GM12891 (cell line): ENCODE measurements at regions not wholly inside any gene's neighbourhood (a gene's known extent, or its start where the extent isn't known, plus 50 kb on each side); places are given as distances from the start of the nearest gene placed in this dataset.

ENCODE experiments used
- DNase-seq: peaks from one replicate; pipeline ENCODE4 v3.0.0; 2011; ENCODE audit warnings: low spot score; ENCODE audit not compliant: insufficient read length
- FAIRE-seq: peaks from 2 replicates; lab custom pipeline; 2011; peaks lifted over from hg19 to GRCh38; lab: Jason Lieb, UNC
- PAX5 ChIP-seq: IDR thresholded peaks from 2 replicates; pipeline ENCODE4 v1.6.1; 2011; ENCODE audit warnings: low read length, moderate library complexity, mild to moderate bottlenecking; ENCODE audit not compliant: insufficient read depth, severe bottlenecking
- POLR2A ChIP-seq: IDR thresholded peaks from 2 replicates; pipeline ENCODE4 v1.6.1; 2011; ENCODE audit warnings: low read depth, low read length, control low read depth
- POLR2AphosphoS5 ChIP-seq: IDR thresholded peaks from 2 replicates; pipeline ENCODE4 v1.6.1; 2011; ENCODE audit warnings: low read depth, low read length, control low read depth
- POU2F2 ChIP-seq: IDR thresholded peaks from 2 replicates; pipeline ENCODE4 v1.6.1; 2011; ENCODE audit warnings: low read depth, mild to moderate bottlenecking, control low read depth, low read length, moderate library complexity
- SPI1 ChIP-seq: IDR thresholded peaks from 2 replicates; pipeline ENCODE4 v1.6.1; 2011; ENCODE audit warnings: low read depth, low read length, control low read depth
- TAF1 ChIP-seq: IDR thresholded peaks from 2 replicates; pipeline ENCODE4 v1.6.1; 2011; ENCODE audit warnings: low read depth, low read length, control low read depth

GRCh38 chr2:19697131-19697530 is 204.7 kb downstream of the TTC32 start:
- DNase-seq (no peak), FAIRE-seq (no peak)
- TF ChIP-seq PAX5, result no peak
- TF ChIP-seq SPI1, result no peak
- no peak for TF ChIP-seq POLR2AphosphoS5
- TF ChIP-seq POU2F2, result no peak
- no peak for TF ChIP-seq POLR2A
- TF ChIP-seq TAF1, result no peak

- FAIRE-seq, result no peak
- TF ChIP-seq POLR2A, result no peak
- TF ChIP-seq SPI1, result no peak
- TF ChIP-seq TAF1, result no peak
- TF ChIP-seq POLR2AphosphoS5, result no peak
- TF ChIP-seq PAX5, result no peak
- no peak for TF ChIP-seq POU2F2
Measured at GRCh38 chr2:19695706-19696105, 206.1 kb downstream of the TTC32 start.

GRCh38 chr2:19691892-19692291 is 209.9 kb downstream of the TTC32 start:
- FAIRE-seq (no peak), DNase-seq (no peak)
- TF ChIP-seq TAF1 (no peak), PAX5 (no peak), POLR2A (no peak), SPI1 (no peak), POLR2AphosphoS5 (no peak), POU2F2 (no peak)

More at GRCh38 chr2:19695706-19696105, 206.1 kb downstream of the TTC32 start:
- no peak for DNase-seq

GRCh38 chr2:19690429-19690828 is 211.4 kb downstream of the TTC32 start:
- DNase-seq (no peak), FAIRE-seq (no peak)
- no peak for TF ChIP-seq POLR2A
- no peak for TF ChIP-seq PAX5
- no peak for TF ChIP-seq POU2F2
- TF ChIP-seq TAF1, result no peak
- no peak for TF ChIP-seq SPI1
- TF ChIP-seq POLR2AphosphoS5, result no peak

- no peak for DNase-seq
- no peak for FAIRE-seq
- TF ChIP-seq PAX5 (no peak), POLR2A (no peak), SPI1 (no peak), TAF1 (no peak), POLR2AphosphoS5 (no peak), POU2F2 (no peak)
Measured at GRCh38 chr2:19689646-19690168, 212.1 kb downstream of the TTC32 start.

- FAIRE-seq, result no peak
- TF ChIP-seq POLR2AphosphoS5 (no peak), POU2F2 (no peak)
- DNase-seq, result no peak
Measured at GRCh38 chr2:19688059-19688458, 213.7 kb downstream of the TTC32 start.

GRCh38 chr2:19687017-19687659 is 214.6 kb downstream of the TTC32 start:
- no peak for FAIRE-seq
- TF ChIP-seq TAF1, result no peak
- no peak for TF ChIP-seq POLR2AphosphoS5
- TF ChIP-seq POLR2A, result no peak
- no peak for TF ChIP-seq SPI1
- no peak for TF ChIP-seq POU2F2
- no peak for TF ChIP-seq PAX5
- DNase-seq, result no peak

GRCh38 chr2:19686439-19686838 is 215.3 kb downstream of the TTC32 start:
- no peak for DNase-seq
- TF ChIP-seq POLR2A, result no peak
- TF ChIP-seq SPI1, result no peak
- TF ChIP-seq PAX5, result no peak
- TF ChIP-seq TAF1, result no peak
- TF ChIP-seq POU2F2, result no peak
- TF ChIP-seq POLR2AphosphoS5, result no peak
- FAIRE-seq, result no peak

GRCh38 chr2:19685731-19686130 is 216.1 kb downstream of the TTC32 start:
- TF ChIP-seq SPI1 (no peak), POLR2AphosphoS5 (no peak), TAF1 (no peak), PAX5 (no peak), POLR2A (no peak), POU2F2 (no peak)
- FAIRE-seq, result no peak
- DNase-seq, result no peak

- DNase-seq, result no peak
- TF ChIP-seq POU2F2 (no peak), PAX5 (no peak), POLR2A (no peak), TAF1 (no peak), SPI1 (no peak), POLR2AphosphoS5 (no peak)
Measured at GRCh38 chr2:19684516-19684915, 217.3 kb downstream of the TTC32 start.

GRCh38 chr2:19683556-19683955 is 218.2 kb downstream of the TTC32 start:
- DNase-seq (no peak), FAIRE-seq (no peak)
- TF ChIP-seq POLR2AphosphoS5 (no peak), POU2F2 (no peak), POLR2A (no peak), TAF1 (no peak), SPI1 (no peak), PAX5 (no peak)

More at GRCh38 chr2:19684516-19684915, 217.3 kb downstream of the TTC32 start:
- FAIRE-seq, result no peak
